GM12892 (cell line): ENCODE measurements at regions not wholly inside any gene's neighbourhood (a gene's known extent, or its start where the extent isn't known, plus 50 kb on each side); places are given as distances from the start of the nearest gene placed in this dataset.

Source experiments
- DNase-seq: peaks from one replicate; pipeline ENCODE4 v3.0.0; 2011; ENCODE audit not compliant: insufficient read length
- FAIRE-seq: peaks from 2 replicates; lab custom pipeline; 2011; peaks lifted over from hg19 to GRCh38; lab: Jason Lieb, UNC
- POLR2A ChIP-seq: IDR thresholded peaks from 2 replicates; pipeline ENCODE4 v1.6.1; 2011; ENCODE audit warnings: low read depth, low read length, control low read depth
- POLR2AphosphoS5 ChIP-seq: IDR thresholded peaks from 2 replicates; pipeline ENCODE4 v1.6.1; 2011; ENCODE audit warnings: low read depth, low read length, control low read depth
- TAF1 ChIP-seq: IDR thresholded peaks from 2 replicates; pipeline ENCODE4 v1.6.1; 2011; ENCODE audit warnings: low read depth, mild to moderate bottlenecking, control low read depth, low read length, borderline replicate concordance

- DNase-seq (no peak), FAIRE-seq (no peak)
- TF ChIP-seq POLR2A: no peak
- TF ChIP-seq POLR2AphosphoS5: no peak
- TF ChIP-seq TAF1: no peak
These were observed 72.2 kb upstream of the ARNT2 start for GRCh38 chr15:80331886-80332406.

GRCh38 chr15:80333261-80333660 lies 70.9 kb upstream of the ARNT2 start:
- TF ChIP-seq POLR2AphosphoS5: no peak
- no peak for TF ChIP-seq POLR2A
- TF ChIP-seq TAF1: no peak
- DNase-seq (no peak), FAIRE-seq (no peak)

DNA sequence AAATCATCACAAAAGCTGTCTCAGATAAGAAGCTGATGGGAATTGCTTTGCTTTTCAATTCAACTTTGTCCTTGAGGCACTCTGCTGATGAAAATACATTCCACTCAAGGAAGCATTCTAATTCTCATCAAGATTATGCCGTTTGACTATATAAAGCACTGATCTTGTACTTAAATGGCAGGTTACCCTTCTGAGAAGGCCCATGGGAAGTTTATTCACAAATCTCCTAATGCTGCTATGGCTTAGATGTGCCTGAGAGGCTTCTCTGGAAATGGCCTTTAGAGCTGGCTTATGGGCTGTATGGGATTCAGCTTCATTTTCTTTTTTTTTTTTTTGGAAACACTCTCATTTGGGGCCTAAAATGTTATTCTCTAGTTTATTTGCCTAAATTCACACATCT lies 69.7 kb upstream of the ARNT2 start:
- FAIRE-seq (no peak), DNase-seq (no peak)
- no peak for TF ChIP-seq TAF1
- no peak for TF ChIP-seq POLR2AphosphoS5
- TF ChIP-seq POLR2A: no peak

DNA sequence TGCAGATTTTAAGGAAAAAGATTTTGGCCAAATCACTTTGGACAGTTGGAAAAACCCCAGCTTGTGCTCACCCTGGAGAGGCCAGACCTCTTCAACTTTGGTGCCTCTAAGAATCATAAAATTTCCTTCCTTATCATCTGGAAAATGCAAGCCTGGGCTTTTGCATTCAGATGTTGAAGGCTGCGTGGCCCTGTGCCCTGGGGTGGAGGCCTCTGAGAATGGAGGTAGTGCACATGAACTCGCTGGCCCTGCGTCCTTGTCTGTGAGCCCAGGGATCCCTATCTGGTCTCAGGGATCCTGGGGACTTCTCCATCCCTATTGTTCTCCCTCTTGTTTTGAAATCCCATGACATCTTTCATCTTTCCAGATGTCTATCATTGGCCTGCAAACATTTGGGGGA lies 64.6 kb upstream of the ARNT2 start:
- no peak for FAIRE-seq

DNA sequence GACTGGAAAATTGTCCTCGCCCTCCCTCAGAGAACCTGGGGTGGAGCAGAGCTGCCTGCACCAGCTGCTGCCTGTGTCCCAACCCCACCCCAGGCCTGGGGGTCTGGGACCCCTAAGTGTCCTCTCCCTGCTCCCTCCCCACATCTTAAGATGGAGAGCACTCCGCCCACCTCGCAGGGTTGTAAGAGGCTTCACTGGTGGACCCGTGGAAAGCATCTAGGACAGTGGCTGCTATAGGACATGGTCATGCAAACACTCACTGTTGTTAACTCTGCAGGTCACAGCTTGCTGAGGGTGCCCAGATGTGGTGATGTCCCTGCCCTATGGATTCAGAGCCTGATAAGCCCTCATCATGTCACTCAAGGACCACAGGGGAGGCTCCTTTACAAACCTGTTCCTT lies 62.0 kb upstream of the ARNT2 start:
- FAIRE-seq (no peak), DNase-seq (no peak)
- no peak for TF ChIP-seq TAF1
- no peak for TF ChIP-seq POLR2AphosphoS5
- TF ChIP-seq POLR2A: no peak

More for the DNA sequence above, 64.6 kb upstream of the ARNT2 start:
- no peak for DNase-seq
- TF ChIP-seq TAF1 (no peak), POLR2AphosphoS5 (no peak), POLR2A (no peak)

- FAIRE-seq (no peak), DNase-seq (no peak)
- no peak for TF ChIP-seq TAF1
- no peak for TF ChIP-seq POLR2A
- TF ChIP-seq POLR2AphosphoS5: no peak
These were observed 60.6 kb upstream of the ARNT2 start for GRCh38 chr15:80343554-80343992.

DNA sequence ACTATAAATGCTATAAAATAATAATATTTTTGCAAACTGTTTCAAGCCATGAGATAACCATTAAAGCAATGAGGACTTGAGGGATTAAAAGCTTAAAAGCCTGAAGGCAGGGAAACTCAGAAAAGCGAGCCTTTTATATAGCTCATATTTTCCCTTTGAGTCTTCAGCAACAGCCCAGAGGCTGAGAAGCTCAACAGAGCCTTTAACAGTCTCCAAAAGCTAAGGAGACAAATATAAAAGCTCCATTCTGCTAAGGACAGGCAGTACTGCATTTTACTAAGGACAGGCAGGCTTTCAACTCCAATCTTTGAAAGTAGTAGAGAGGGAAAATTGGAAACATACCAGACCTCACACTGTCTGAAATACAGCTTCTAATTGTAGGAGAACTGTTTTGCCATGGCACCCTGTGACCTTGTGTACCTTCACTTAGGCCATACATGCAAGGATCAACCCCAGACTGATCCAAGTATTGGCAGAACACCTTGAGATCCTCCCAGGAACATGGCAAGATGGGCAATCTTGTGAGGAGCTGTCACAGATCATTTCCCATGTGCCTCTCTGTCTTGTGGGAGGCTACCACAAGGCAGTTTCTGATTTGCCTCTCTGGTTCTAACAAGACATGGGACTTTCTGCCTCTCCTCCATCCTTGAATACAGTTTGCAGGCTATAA lies 53.1 kb upstream of the ARNT2 start:
- TF ChIP-seq POLR2AphosphoS5 (no peak), TAF1 (no peak), POLR2A (no peak)
- no peak for DNase-seq
- FAIRE-seq: peak; percentile 56
